Ishikawa (cell line): ENCODE measurements at regions not wholly inside any gene's neighbourhood (a gene's known extent, or its start where the extent isn't known, plus 50 kb on each side); places are given as distances from the start of the nearest gene placed in this dataset.

ENCODE experiments used
- CEBPB ChIP-seq: IDR thresholded peaks from 2 replicates; pipeline ENCODE4 v1.6.1; 2012
- CREB1 ChIP-seq: IDR thresholded peaks from 2 replicates; pipeline ENCODE4 v1.6.1; 2012; ENCODE audit warnings: low read depth
- EGR1 ChIP-seq: IDR thresholded peaks from 2 replicates; pipeline ENCODE4 v1.6.1; 2012
- EP300 ChIP-seq: IDR thresholded peaks from 2 replicates; pipeline ENCODE4 v1.6.1; 2012; ENCODE audit warnings: borderline replicate concordance
- FOXM1 ChIP-seq: IDR thresholded peaks from 2 replicates; pipeline ENCODE4 v1.6.1; 2012; ENCODE audit warnings: low read depth, borderline replicate concordance
- NFIC ChIP-seq: IDR thresholded peaks from 2 replicates; pipeline ENCODE4 v1.6.1; 2012
- RAD21 ChIP-seq: IDR thresholded peaks from 2 replicates; pipeline ENCODE4 v1.6.1; 2012; ENCODE audit warnings: low read depth
- TAF1 ChIP-seq: IDR thresholded peaks from 2 replicates; pipeline ENCODE4 v1.6.1; 2012; ENCODE audit warnings: low read depth, mild to moderate bottlenecking
- TCF12 ChIP-seq: IDR thresholded peaks from 2 replicates; pipeline ENCODE4 v1.6.1; 2012; ENCODE audit warnings: low read depth
- YY1 ChIP-seq: IDR thresholded peaks from 2 replicates; pipeline ENCODE4 v1.6.1; 2012; ENCODE audit warnings: low read depth
- ZBTB7A ChIP-seq: IDR thresholded peaks from 2 replicates; pipeline ENCODE4 v1.6.1; 2012; ENCODE audit warnings: low read depth
- TF ChIP-seq, protein P1 (sequence below): IDR thresholded peaks from 2 replicates; pipeline ENCODE4 v1.6.1; 2012
- TF ChIP-seq, protein P2 (sequence below): IDR thresholded peaks from 2 replicates; pipeline ENCODE4 v1.6.1; 2012

DNA sequence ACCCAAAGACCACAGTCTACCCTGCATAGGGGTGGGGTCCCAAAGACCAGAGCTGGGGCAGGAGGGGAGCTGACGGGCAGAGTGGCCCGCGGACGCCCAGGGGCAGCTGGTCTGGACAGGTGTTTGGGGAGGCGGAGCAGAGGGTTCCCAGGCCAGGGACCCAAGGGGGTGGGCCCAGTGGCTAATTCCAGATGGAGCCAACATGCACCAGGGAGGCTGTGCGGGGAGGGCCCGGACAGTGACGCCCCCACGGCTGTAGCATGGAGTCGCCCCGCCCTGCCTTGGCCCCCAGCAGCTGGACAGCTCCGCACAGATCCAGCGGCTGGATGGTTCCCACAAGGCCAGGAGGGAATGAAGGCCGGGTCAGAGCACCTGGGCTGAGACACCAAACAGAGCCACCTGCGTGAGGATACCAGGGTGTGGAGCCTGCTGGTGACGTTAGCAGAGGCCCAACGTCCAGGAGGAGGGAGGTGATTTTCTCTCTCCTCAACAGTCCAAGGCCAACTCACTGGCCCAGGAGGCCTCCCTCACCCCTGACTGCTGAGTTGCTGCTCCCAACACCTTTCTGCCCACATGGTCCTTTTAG, 55.3 kb upstream of the EGFL7 start:
- TF ChIP-seq CREB1 (no peak), FOXM1 (no peak), TAF1 (no peak), EP300 (no peak), EGR1 (no peak), RAD21 (no peak), CEBPB (no peak), YY1 (no peak), NFIC (no peak), TCF12 (no peak), ZBTB7A (no peak)
- TF ChIP-seq, protein P1, sequence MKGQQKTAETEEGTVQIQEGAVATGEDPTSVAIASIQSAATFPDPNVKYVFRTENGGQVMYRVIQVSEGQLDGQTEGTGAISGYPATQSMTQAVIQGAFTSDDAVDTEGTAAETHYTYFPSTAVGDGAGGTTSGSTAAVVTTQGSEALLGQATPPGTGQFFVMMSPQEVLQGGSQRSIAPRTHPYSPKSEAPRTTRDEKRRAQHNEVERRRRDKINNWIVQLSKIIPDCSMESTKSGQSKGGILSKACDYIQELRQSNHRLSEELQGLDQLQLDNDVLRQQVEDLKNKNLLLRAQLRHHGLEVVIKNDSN, result no peak
- TF ChIP-seq, protein P2, sequence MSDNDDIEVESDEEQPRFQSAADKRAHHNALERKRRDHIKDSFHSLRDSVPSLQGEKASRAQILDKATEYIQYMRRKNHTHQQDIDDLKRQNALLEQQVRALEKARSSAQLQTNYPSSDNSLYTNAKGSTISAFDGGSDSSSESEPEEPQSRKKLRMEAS, result no peak
